HepG2 (cell line): ENCODE measurements at regions not wholly inside any gene's neighbourhood (a gene's known extent, or its start where the extent isn't known, plus 50 kb on each side); places are given as distances from the start of the nearest gene placed in this dataset.

ENCODE experiments used
- ATAC-seq: fragments of 200-7000 bp; cut with Tn5 transposase; 3 replicates; pipeline ENCODE4 v1.9.1; 2020; ENCODE audit warnings: mild to moderate bottlenecking, moderate library complexity
- BruUV-seq: library from RNA; stranded (reverse); fragments of 400-500 nt; replicated peaks from 2 replicates; lab custom pipeline; 2021; lab: Mats Ljungman, UMichigan
- CTCF ChIA-PET: fragments of 300-600 bp; formaldehyde crosslinking; extraction: SDS; loops from one replicate; lab custom pipeline; 2021; ENCODE audit warnings: low total read pairs, inconsistent platforms, low intra/inter-chr PET ratio; lab: Yijun Ruan, JAX
- POLR2A ChIA-PET: fragments of 350-600 bp; sonication (Branson Sonifier 250); formaldehyde crosslinking; loops from one replicate; lab custom pipeline; 2020; ENCODE audit warnings: antibody characterized with exemption, inconsistent platforms; lab: Yijun Ruan, JAX
- DNase-seq: peaks from one replicate; pipeline ENCODE4 v3.0.0-alpha.2; 2015; ENCODE audit warnings: low spot score
- FAIRE-seq: peaks from 3 replicates; lab custom pipeline; 2011; peaks lifted over from hg19 to GRCh38; lab: Jason Lieb, UNC
- H2AFZ ChIP-seq: one replicate; pipeline ENCODE4 v1.6.1; 2011; ENCODE audit warnings: low read length, inconsistent platforms
- H3K27ac ChIP-seq: fragments of 300-600 bp; 3 replicates; pipeline ENCODE4 v1.8.0; 2011; ENCODE audit warnings: mixed run types, mild to moderate bottlenecking, mixed read lengths, low read length, inconsistent platforms; ENCODE audit not compliant: insufficient read depth; ENCODE audit errors: extremely low read length
- H3K27me3 ChIP-seq, 2 experiments: fragments of 200-600 bp in 1 of 2; 2 replicates in 1 of 2; 3 replicates in 1 of 2; pipeline versions ENCODE4 v1.6.0 to v1.8.0; 2011; ENCODE audit warnings: low read length in 2 of 2, mild to moderate bottlenecking in 2 of 2, moderate library complexity in 2 of 2, inconsistent platforms in 1 of 2; ENCODE audit not compliant: insufficient read depth in 2 of 2, control insufficient read depth in 1 of 2
- H3K36me3 ChIP-seq, 2 experiments: fragments of 200-600 bp in 1 of 2; replicated peaks in 1 of 2; 2 replicates in 1 of 2; 3 replicates in 1 of 2; pipeline versions ENCODE4 v1.5.1 to v1.8.0; 2011; ENCODE audit warnings: low read length in 2 of 2, inconsistent platforms in 1 of 2; ENCODE audit not compliant: insufficient read depth in 2 of 2, control insufficient read depth in 1 of 2
- H3K4me1 ChIP-seq: 2 replicates; pipeline ENCODE4 v1.5.1; 2012; ENCODE audit warnings: low read length, inconsistent platforms; ENCODE audit not compliant: insufficient read depth
- H3K4me2 ChIP-seq: 2 replicates; pipeline ENCODE4 v1.6.0; 2011; ENCODE audit warnings: low read depth, low read length, inconsistent platforms
- H3K4me3 ChIP-seq, 3 experiments: fragments of 200-600 bp in 1 of 3; sonication (generic), shearing (Covaris generic) in 1 of 3; replicated peaks in 1 of 3; 2 replicates each; pipeline ENCODE4 v1.5.1; 2011 to 2016; ENCODE audit warnings: low read length in 3 of 3, inconsistent platforms in 2 of 3, low read depth in 2 of 3, mild to moderate bottlenecking in 2 of 3, control low read depth in 1 of 3, mixed read lengths in 1 of 3; ENCODE audit not compliant: insufficient read depth in 1 of 3
- H3K79me2 ChIP-seq: one replicate; pipeline ENCODE4 v1.6.1; 2011; ENCODE audit warnings: low read length, inconsistent platforms; ENCODE audit not compliant: insufficient read depth
- H3K9ac ChIP-seq: 2 replicates; pipeline ENCODE4 v1.6.0; 2011; ENCODE audit warnings: mild to moderate bottlenecking, low read depth, low read length, inconsistent platforms; ENCODE audit not compliant: insufficient read depth
- H3K9me3 ChIP-seq: 2 replicates; pipeline ENCODE4 v1.5.1; 2012; ENCODE audit warnings: mild to moderate bottlenecking, low read length
- H4K20me1 ChIP-seq: 2 replicates; pipeline ENCODE4 v1.6.0; 2011; ENCODE audit warnings: inconsistent platforms, mild to moderate bottlenecking, low read length, moderate library complexity; ENCODE audit not compliant: insufficient read depth
- ATF7 ChIP-seq, 2 experiments: fragments of 450-650 bp in 1 of 2; sonication (generic) in 1 of 2; formaldehyde crosslinking in 1 of 2; IDR thresholded peaks; 2 replicates each; pipeline versions ENCODE4 v1.4.0 to v1.6.1; 2016 to 2020; ENCODE audit warnings: antibody characterized with exemption in 1 of 2, mild to moderate bottlenecking in 1 of 2, missing genetic modification reagents in 1 of 2
- CREB1 ChIP-seq, 2 experiments: fragments of 450-650 bp in 1 of 2; IDR thresholded peaks; 2 replicates each; pipeline ENCODE4 v1.6.1; 2016 to 2017; ENCODE audit warnings: control low read depth in 1 of 2, mild to moderate bottlenecking in 1 of 2, missing compliant biosample characterization in 1 of 2, missing genetic modification characterization in 1 of 2
- EHMT2 ChIP-seq: fragments of 200-600 bp; sonication (generic); IDR thresholded peaks from 2 replicates; pipeline ENCODE4 v1.7.0; 2017; ENCODE audit warnings: antibody characterized with exemption, low read depth, low read length, borderline replicate concordance
- FOXA3 ChIP-seq: IDR thresholded peaks from 2 replicates; pipeline ENCODE4 v1.6.1; 2016; ENCODE audit warnings: missing genetic modification reagents, missing compliant biosample characterization
- ZNF292 ChIP-seq: sonication (generic); formaldehyde crosslinking; IDR thresholded peaks from 2 replicates; pipeline ENCODE4 v1.8.1; 2022; ENCODE audit warnings: mild to moderate bottlenecking, low read depth, missing genetic modification reagents, borderline replicate concordance
- ZNF616 ChIP-seq: sonication (generic); formaldehyde crosslinking; IDR thresholded peaks from 2 replicates; pipeline ENCODE4 v1.5.0; 2020; ENCODE audit warnings: low read depth, mild to moderate bottlenecking, missing genetic modification reagents
- WGBS: methylation state at CpG from one replicate; pipeline ENCODE4 v1.1.6; 2017; ENCODE audit warnings: low lambda C conversion rate; 5-methylcytosine and 5-hydroxymethylcytosine counted together
- in situ Hi-C: cut with HindIII; loops from 2 replicates; pipeline ENCODE4 v1.10.0; 2017; ENCODE audit warnings: low pct_unique_long_range_greater_than_20kb; ENCODE audit not compliant: extremely low pct_ligation_motif_present
- intact Hi-C: fragments of 100-400 bp; cut with micrococcal nuclease; formaldehyde crosslinking; loops from one replicate; pipeline ENCODE4 v1.10.0; 2022; ENCODE audit not compliant: unreplicated experiment
- TF ChIP-seq, protein P1 (sequence below): sonication (generic); formaldehyde crosslinking; conservative IDR thresholded peaks from 2 replicates; pipeline ENCODE4 v1.8.0; 2022; ENCODE audit warnings: low read depth, missing genetic modification reagents
- TF ChIP-seq, protein P2 (sequence below), 2 experiments: sonication (generic) in 1 of 2; formaldehyde crosslinking in 1 of 2; IDR thresholded peaks; 2 replicates each; pipeline versions ENCODE4 v1.5.1 to v1.6.1; 2011 to 2020; ENCODE audit warnings: borderline replicate concordance in 1 of 2, low read depth in 1 of 2, low read length in 1 of 2, mild to moderate bottlenecking in 1 of 2, missing genetic modification reagents in 1 of 2, moderate library complexity in 1 of 2
- TF ChIP-seq, protein P3 (sequence below): sonication (generic); formaldehyde crosslinking; IDR thresholded peaks from 2 replicates; pipeline ENCODE4 v1.8.1; 2023; ENCODE audit warnings: mild to moderate bottlenecking, missing genetic modification reagents
- TF ChIP-seq, protein P4 (sequence below): sonication (generic); formaldehyde crosslinking; conservative IDR thresholded peaks from 2 replicates; pipeline ENCODE4 v1.4.0; 2020; ENCODE audit warnings: missing genetic modification reagents

DNA sequence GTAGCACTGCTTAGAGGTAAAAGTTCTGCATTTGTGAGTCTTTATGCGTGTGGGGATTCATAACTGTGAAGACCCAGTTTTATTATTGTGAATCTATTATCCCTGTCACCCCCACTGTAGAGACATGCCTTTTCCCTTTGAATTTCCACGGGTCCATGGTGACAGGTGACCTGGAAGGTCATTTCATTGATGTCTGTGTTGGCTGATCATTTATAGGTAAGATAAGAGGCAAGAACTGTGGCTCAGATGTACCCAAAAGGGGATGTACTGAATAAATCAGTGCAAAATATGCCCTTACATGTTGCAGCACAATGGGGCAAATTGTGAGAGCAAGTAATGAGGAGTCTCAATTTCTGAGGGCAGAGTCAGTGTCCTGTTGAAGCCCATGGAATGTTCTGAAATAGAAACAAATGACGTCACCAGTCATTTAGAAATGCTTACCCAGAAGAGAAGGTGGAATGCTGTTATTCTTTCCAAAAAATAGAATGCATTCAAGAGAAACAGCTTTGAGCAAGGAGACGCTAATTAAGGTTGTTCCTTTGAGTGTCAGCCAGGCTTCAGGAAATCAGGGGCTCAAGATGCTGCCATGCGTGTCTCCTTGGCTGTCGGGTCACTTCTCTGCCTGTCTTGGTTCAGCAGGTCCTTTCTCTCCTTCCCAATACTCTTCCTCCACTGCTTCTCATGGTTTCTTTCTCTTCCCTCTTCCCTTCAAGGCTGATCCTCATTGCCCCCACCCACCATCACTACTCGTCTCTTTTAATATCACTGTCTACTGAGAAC lies 118.7 kb upstream of the E2F8 start:
- no peak overlapping the region for H3K4me2 ChIP-seq
- H3K9me3 ChIP-seq = no peaks in the 10 kb centered on the region
- no peak overlapping the region for H3K9ac ChIP-seq
- H3K4me1 ChIP-seq = no peaks in the 10 kb centered on the region
- TF ChIP-seq, protein P1, sequence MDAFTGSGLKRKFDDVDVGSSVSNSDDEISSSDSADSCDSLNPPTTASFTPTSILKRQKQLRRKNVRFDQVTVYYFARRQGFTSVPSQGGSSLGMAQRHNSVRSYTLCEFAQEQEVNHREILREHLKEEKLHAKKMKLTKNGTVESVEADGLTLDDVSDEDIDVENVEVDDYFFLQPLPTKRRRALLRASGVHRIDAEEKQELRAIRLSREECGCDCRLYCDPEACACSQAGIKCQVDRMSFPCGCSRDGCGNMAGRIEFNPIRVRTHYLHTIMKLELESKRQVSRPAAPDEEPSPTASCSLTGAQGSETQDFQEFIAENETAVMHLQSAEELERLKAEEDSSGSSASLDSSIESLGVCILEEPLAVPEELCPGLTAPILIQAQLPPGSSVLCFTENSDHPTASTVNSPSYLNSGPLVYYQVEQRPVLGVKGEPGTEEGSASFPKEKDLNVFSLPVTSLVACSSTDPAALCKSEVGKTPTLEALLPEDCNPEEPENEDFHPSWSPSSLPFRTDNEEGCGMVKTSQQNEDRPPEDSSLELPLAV (CRISPR knock-in tag) = no peak
- TF ChIP-seq CREB1 (IDR thresholded peaks at IDR 0.05) = peak; percentile 93
- TF ChIP-seq CREB1 (CRISPR knock-in tag; IDR thresholded peaks at IDR 0.05) = no peak
- no peak for TF ChIP-seq ZNF616 (CRISPR knock-in tag)
- peak; percentile 98 for TF ChIP-seq ATF7 (IDR thresholded peaks at IDR 0.05)
- no peak for TF ChIP-seq ATF7 (CRISPR knock-in tag; IDR thresholded peaks at IDR 0.05)
- TF ChIP-seq, protein P2, sequence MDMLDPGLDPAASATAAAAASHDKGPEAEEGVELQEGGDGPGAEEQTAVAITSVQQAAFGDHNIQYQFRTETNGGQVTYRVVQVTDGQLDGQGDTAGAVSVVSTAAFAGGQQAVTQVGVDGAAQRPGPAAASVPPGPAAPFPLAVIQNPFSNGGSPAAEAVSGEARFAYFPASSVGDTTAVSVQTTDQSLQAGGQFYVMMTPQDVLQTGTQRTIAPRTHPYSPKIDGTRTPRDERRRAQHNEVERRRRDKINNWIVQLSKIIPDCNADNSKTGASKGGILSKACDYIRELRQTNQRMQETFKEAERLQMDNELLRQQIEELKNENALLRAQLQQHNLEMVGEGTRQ (IDR thresholded peaks at IDR 0.05; ENCODE audit: low read depth, low read length) = no peak
- TF ChIP-seq, protein P2 (CRISPR knock-in tag; IDR thresholded peaks at IDR 0.05; ENCODE audit: borderline replicate concordance) = no peak
- TF ChIP-seq, protein P3, sequence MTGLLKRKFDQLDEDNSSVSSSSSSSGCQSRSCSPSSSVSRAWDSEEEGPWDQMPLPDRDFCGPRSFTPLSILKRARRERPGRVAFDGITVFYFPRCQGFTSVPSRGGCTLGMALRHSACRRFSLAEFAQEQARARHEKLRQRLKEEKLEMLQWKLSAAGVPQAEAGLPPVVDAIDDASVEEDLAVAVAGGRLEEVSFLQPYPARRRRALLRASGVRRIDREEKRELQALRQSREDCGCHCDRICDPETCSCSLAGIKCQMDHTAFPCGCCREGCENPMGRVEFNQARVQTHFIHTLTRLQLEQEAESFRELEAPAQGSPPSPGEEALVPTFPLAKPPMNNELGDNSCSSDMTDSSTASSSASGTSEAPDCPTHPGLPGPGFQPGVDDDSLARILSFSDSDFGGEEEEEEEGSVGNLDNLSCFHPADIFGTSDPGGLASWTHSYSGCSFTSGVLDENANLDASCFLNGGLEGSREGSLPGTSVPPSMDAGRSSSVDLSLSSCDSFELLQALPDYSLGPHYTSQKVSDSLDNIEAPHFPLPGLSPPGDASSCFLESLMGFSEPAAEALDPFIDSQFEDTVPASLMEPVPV (CRISPR knock-in tag) = no peak
- no peak for TF ChIP-seq ZNF292 (CRISPR knock-in tag)
- TF ChIP-seq EHMT2 = no peak
- no peak for TF ChIP-seq FOXA3
- TF ChIP-seq, protein P4, sequence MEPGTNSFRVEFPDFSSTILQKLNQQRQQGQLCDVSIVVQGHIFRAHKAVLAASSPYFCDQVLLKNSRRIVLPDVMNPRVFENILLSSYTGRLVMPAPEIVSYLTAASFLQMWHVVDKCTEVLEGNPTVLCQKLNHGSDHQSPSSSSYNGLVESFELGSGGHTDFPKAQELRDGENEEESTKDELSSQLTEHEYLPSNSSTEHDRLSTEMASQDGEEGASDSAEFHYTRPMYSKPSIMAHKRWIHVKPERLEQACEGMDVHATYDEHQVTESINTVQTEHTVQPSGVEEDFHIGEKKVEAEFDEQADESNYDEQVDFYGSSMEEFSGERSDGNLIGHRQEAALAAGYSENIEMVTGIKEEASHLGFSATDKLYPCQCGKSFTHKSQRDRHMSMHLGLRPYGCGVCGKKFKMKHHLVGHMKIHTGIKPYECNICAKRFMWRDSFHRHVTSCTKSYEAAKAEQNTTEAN = no peak
- no TSS peak for BruUV-seq
- no peaks in the 10 kb centered on the region for H4K20me1 ChIP-seq
- no peak overlapping the region for H3K27ac ChIP-seq
- in situ Hi-C loops (no loop called here), intact Hi-C loops (no loop called here)
- no peak for FAIRE-seq
- H2AFZ ChIP-seq = no peak overlapping the region
- CTCF ChIA-PET = no interaction called here
- H3K4me3 ChIP-seq = no peak overlapping the region
- WGBS = 33% methylated on average over 7 of the region's 7 CpGs
- ATAC-seq = no peak
- H3K36me3 ChIP-seq = no peaks in the 10 kb centered on the region
- POLR2A ChIA-PET = no interaction called here
- no peaks in the 10 kb centered on the region for H3K27me3 ChIP-seq
- H3K79me2 ChIP-seq = no peaks in the 10 kb centered on the region
- no peak for DNase-seq
